COLO668 (cell line): ENCODE measurements at regions not wholly inside any gene's neighbourhood (a gene's known extent, or its start where the extent isn't known, plus 50 kb on each side); places are given as distances from the start of the nearest gene placed in this dataset.

Experiments used
- DNase-seq: peaks from one replicate; lab custom pipeline; 2025; ENCODE audit not compliant: unreplicated experiment; lab: John Stamatoyannopoulos, UW

DNA sequence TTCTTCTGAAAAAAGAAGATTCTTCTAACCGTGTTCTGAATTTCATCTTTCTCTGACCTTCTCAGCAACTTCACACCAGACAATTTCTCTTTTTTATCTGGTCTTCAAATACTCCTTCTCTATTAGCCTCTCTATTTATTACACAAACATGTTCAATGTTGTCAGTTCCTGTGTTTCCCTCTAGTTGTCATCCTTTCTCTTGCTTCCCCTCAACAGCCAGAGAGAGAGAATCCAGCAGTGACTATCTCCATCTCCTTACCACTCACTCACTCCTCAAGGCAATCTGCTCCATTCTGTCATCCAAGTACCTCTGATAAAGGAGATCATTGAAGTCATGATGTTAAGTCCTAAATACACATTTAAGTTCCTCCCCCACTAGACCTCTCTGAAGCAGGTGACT is 491.9 kb upstream of the CHAC2 start:
- no peak for DNase-seq

DNA sequence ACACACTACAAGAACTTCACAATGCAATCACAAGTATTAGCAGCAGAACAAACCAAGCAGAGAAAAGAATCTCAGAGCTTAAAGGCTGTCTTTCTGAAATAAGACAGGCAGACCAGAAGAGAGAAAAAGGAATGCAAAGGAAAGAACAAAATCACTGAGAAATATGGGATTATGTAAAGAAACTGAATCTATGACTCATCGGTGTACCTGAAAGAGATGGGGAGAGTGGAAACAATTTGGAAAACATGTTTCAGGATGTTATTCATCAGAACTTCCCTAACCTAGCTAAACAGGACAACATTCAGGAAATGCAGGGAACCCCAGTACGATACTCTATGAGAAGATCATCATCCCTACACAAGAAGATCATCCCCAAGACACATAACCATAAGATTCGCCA is 499.0 kb upstream of the CHAC2 start:
- no peak for DNase-seq

DNA sequence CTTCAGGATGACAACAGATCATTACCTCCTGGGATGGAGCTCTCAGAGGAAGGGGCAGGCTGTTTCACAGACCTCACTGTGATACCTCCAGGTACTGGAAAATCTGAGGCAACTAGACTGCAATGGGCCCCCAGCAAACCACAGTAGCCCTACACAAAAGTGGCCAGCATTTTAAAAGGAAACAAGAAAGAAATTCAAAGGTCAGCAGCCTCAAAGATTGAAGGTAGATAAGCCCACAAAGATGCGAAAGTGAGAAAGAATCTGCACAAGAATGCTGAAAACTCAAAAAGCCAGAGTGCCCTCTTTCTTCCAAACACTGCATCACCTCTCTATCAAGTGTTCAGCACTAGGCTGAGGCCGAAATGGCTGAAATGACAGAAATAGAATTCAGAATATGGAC is 499.5 kb upstream of the CHAC2 start:
- DNase-seq, result no peak

DNA sequence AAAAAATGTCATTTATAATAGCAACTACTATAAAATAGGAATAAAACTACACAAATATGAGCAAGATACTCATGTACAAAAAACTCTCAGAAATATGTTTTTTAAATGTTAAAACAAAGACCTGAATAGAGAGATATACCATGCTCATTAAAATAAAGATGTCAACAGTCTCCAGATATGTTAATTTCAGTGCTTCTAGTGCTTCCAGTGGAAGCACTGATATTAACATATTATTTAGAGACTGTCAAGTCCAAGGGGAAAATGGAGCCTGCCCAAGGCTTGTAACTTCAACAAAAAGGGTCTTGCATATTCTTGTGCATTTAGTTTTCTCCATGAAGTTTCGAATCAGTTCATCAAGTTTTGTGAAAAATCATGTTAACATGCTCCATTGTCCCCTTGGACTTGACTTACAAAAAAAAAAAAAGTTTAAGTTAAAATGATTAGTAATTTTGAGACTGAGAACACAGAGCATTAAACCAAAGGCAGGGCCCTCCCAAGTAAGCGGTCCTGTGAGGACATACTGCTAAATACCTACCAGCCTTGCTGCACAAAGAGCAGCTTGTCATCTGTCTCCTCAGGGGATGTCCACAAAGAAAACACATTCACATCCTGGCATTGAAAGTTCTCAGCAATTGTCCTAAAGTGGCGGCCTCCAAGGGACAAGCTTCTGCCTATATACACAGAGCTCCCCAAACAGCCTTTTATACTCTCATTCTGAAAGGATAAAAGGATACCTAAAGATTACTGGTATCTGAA is 501.9 kb upstream of the CHAC2 start:
- DNase-seq, result no peak

DNA sequence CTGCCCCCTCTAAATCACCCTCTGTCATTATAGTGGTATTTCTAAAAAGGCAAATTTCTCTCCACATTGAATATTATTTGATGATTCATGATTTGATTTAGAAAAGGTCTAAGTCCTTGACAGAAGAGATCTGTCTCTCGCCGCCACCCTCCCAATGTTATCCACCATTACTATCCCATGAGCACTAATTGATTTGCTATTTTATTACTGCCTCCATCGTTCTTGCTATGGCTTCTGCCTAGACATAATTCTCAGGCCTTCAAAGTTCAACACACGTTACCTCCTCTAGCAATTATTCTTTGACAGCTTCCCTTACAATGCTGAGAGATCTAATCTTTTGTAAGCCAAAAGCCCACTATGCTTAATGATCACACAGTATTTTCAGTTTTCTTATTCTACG is 507.0 kb upstream of the CHAC2 start:
- no peak for DNase-seq

DNA sequence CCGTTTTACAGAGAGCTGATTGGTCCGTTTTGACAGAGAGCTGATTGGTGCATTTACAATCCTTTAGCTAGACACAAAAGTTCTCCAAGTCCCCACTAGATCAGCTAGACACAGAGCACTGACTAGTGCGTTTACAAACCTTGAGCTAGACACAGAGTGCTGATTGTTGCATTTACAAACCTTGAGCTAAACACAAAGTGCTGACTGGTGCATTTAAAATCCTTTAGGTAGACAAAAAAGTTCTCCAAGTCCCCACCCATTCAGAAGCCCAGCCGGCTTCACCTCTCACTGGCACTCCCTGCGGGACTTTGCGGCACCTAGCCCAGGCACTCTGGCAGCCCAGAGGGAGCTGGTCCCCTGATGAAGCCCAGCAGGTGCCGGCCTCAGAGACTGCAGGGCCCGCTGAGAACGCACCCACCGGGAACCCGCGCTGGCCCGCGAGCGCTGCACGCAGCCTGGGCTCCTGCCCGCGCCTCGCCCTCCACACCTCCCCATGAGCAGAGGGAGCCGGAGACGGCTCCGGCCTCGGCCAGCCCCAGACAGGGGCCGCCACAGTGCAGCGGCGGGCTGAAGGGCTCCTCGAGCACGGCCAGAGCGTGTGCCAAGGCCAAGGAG is 508.1 kb upstream of the CHAC2 start:
- no peak for DNase-seq

DNA sequence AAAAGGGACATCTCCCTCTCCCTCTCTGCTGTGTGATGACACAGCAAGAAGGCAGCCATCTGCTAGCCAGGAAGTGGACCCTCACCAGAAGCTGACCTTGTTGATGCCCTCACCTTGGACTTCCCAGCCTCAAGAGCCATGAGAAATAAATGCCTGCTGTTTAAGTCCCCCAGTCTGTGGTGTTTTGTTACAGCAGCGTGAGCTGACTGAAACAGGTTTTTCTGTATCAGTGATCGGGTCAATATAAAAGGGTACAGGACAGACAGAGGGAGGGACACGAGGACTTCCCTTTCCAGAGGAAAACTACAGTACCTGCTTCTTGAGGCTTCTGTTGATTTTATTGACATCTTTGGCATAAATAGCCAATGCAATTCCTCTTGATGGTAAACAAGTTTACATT is 510.3 kb upstream of the CHAC2 start:
- no peak for DNase-seq

DNA sequence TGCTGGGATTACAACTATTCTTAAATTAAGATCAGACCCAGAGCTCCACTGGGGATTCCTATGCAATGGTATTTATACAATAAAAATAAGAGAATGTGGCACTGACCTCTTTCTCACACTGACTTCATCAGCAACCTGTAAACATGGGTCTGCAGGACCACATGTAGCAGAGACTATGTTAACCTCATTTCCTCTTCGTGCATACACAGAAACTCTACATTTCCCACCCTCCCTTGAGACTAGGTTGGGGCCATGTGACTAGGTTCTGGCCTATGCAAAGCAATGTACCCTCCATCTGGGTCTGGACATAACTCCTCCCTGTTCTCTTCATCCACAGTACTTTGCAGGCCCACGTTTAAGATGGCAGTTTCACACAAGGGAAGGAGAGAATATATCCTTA is 514.4 kb upstream of the CHAC2 start:
- DNase-seq, result no peak

DNA sequence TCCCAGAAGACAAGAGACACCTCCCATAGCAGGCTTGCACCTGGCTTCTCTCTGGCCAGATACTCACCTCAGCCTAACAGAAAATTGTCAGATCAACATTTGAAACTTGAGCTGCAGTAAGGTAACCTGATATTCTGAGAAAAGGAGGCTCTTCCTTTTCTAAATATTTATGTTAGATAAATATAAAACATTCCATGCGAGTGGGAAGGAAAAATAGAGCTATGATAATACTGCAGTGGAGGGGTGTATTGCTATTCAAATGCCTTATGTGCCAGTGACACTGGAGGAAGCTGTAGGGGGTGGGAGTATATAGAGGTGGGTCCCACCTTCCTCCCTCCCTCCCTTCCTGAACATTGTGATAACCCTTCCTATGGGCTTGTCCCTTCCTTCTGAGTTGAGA is 515.5 kb upstream of the CHAC2 start:
- DNase-seq, result peak; percentile 32

DNA sequence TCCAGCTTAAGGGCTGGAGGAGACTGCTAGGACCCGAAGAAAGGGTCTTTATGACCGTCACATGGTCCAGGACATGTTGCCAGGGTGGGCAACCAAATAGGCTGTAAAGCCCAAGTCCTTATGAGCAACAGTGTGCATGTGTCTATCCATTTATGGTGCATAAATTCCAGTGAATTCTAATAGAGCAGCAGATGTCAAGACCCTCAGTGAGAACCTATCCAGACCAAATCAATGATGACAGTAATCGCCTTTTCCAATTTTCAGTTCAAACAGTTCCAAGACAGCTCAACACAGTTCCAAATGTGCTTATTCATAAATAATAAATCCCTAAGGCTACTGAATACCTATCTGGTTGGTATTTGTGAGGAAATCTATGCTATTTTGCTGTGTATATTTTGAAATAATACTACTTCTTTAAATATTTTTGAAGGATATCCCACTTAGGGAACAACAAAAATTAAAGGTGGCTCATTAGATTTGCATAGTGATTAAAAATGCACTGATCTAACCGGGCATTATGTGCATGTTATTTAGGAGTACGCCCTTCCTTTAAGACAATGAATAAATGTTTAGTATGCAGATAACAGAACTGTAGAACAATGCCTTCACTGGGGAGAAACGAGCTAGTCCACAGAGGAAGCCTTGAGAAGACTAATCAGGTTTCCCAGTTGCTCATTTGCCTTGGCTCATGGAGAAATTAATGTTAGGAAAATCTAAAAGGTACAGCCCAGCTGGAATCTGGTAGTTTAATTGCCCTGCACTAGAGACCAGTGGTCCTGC is 519.5 kb upstream of the CHAC2 start:
- no peak for DNase-seq

DNA sequence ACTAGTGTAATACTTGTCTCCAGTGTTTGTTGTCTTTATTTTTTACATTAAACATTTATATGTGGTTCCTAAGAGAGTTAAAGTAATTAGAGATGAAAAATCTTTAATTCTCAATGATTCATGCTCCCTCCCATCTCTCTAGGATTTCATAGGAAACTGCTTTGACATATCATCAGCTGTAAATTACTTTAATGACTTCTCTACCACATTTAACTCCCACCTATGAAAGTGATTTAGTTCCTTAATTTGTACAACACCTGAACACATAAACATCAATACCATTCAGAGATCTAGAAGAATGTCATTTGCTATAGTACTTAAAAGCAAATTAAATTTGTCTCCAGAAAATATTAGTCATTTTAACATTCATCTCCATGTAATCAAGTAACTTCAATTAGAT is 524.2 kb upstream of the CHAC2 start:
- DNase-seq, result no peak

DNA sequence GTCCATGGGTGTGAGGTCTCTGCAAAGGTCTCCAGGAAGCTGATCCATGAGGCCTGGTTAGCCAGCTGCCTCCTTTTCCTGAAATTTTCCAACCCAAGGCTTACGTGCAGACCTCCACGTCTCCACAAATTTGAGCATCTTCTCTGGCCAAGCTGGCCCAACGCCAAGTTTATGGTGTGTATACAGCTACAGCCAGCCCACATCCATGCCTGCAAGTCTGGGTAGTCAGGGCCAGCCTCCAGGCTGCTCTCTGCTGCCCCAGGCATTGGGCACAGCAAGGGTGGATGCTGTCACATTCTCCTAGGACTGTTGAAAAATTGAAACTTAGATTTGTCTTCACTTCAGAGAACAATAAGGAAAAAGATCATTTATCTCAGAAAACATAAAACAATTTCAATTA is 525.5 kb upstream of the CHAC2 start:
- peak; percentile 17 for DNase-seq

DNA sequence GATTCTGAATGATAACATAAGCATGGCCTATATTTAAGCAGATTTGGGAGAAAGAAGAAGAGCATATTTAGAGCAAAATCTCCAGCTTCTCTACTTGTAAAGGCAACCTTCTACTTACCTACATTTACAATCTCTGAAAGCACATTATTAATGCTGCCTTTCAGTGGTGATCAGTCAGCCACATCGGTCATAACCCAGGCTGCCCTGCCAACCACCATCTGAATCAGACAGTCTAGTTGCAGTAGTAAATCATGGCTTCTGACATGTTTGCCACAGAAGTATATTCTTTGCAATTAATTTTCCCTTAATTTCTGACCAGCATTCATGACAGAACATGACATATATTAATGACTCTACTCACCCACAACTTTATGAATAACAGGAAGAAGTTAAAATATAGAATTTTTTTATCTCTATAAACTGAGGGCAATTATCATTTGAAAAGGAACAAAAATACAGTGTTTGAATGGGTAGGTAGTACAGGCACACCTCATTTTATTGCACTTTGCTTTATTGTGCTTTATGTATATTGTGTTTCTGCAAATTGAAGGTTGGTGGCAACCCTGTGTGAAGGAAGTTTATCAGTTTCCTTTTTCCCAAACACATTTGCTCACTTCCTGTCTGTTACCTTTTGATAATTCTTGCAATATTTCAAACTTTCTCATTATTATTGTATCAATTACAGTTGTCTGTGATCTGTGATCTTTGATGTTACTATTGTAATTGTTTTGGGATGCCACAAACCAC is 531.6 kb upstream of the CHAC2 start:
- DNase-seq, result no peak

DNA sequence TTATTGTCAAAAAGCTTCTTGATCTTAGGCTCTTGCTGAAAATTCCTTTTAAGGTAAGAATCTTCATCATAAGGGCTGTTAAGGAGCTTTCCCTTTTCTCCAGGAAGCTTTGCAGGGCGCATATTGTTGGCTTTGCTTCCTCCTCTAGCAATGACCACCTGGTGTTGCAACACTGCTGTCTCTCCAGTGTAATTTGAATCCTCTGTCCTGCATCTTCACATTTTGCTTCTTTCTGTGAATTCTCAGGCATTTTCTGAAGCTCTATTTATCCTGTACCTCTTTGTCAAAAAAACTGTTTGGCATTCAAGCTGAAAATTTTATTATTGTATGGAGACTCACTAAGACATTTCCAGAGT is 533.1 kb upstream of the CHAC2 start:
- no peak for DNase-seq

DNA sequence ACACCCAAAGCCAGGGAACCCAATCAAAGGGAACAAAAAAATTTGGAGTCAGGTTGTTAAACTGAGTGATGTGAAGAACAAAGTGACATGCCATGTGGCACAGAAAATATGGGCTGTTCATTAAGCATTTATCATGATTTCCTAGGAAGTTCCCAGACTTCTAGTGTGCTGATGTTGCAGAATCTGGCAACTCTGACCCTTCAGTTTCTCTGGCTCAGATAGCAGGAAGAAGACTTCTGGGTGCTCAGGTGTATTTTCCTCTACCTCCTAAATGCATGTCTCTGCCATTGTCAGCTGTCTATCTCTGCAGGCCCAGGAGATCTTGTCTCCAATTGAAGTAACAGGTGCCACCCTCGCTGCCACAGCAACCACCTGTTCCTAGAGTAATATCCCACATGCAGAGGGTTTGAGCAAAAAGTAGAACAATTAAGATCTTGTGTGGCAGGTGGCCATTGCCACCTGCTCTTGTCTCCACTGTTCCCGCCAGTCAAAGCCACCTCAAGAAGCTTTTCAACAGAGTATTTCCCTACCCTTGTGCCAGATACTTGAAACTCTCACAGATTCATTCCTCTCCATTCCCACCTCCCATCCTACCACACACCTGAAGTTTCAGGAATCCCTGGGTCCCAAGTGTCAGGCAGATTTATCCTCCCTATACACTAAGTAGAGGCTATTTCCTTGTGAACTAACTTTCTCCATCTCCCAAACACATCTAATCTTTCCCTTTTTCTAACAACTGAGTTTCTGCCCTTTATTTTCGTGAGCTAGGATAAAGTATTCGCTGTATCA is 533.7 kb upstream of the CHAC2 start:
- DNase-seq, result no peak

DNA sequence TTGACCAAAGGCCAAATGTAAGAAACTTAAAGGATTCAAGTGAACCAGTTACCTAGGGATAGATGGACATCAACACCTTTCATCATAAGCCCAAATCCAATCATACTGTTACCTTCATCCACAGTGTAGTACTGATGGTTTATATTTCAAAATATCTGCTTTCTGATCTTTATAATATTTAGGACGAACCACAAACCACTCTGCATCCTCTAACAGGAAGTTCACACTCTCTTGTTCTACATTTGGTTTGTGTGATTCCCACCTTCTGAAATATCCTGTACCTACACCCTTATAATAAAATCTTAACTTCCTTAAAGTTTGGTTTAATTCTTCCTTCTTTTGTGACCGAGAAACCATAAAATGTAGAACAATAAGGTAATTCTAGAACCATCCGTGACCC is 535.7 kb upstream of the CHAC2 start:
- no peak for DNase-seq

DNA sequence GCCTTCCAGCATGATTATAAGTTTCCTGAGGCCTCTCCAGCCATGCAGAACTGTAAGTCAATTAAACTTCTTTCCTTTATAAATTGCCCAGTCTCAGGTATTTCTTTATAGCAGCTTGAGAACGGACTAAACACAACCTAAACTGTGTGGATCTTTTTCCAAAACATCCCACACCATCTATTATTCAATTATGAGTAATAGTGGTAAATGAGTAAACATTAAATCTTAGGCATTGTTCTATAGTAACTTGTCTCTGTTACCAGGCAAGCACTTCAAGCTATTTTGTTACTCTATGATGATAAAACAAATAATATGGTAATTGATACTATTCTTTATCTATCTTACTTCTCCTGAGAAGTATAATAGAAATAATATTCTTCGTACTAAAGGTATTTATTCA is 536.9 kb upstream of the CHAC2 start:
- no peak for DNase-seq

DNA sequence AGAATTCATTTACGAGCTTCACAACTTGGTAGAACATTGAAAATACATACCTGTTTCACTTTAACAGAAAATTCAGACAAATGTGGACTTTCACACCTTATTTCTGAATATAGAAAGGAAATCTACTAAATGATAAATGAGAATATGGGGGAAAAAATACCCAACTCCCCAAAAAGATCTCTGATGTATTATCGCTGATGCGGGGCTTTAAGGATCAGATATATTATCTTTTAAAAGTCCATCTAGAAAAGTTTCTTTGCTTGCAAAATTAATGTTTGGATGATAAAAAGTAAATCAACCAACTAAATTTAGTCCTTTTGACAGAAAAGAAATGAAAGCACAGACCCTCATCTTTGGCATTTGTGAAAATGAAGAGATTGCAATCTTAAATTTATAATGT is 540.1 kb upstream of the CHAC2 start:
- DNase-seq, result no peak

DNA sequence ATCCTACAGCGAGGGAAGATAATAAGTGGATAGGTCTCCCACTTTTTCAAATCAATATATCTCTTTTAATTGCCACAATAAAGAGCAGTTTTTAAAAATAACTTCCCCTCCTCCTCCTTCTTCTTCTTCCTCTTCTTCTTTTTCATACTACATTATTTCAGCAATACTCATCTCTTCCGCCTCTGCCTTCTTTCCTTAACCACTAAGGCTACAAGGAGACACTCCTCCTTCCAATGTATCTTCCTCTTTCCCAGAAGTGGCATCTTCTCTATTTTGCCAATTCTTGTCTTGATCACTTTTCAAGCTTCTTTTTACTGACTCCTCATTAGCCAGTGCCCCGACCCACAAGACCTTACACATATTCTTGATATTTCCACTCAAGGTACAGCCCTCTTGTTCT is 546.6 kb upstream of the CHAC2 start:
- no peak for DNase-seq

DNA sequence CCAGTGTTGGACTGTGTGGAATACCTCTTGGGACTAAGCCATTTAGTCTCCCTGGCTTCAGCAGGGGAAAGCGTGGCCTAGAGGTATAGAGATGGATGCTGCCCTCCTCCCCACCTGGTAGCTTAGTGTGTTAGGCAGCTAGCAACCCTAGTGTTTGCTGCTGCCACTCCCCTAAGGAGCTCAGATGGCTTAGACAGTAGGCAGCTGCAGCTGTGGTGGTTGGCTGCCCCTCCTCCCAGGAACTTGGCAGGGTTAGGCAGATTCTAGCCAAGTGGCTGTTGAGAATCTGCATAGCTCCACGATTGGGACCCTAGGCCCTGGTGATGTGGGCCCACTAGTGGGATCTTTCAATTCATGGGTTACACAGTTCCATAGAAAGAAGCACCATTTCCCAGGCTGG is 550.4 kb upstream of the CHAC2 start:
- no peak for DNase-seq

DNA sequence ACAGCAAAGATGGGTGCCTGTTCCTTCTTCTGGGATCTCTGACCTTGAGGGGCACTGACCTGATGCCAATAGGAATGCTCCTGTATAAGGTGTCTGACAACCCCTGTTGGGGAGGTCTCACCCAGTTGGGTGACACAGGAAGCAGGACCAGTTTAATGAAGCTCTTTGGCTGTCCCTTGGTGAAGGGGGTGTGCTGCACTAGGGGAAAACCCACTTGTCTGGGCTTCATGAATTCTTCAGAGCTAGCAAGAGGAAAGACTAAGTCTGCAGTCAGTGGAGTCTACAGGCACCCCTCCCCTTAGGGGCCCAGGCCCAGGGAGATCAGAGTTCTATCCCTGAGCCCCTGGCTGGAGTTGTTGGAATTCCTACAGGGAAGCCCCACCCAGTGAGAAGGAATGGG is 550.8 kb upstream of the CHAC2 start:
- DNase-seq, result no peak
